ENCODE measurements at regions not wholly inside any gene's neighbourhood (a gene's known extent, or its start where the extent isn't known, plus 50 kb on each side); places are given as distances from the start of the nearest gene placed in this dataset.

GRCh38 chr15:75140080-75140879, 61.4 kb upstream of the C15orf39 start (continued):
- TF ChIP-seq PRDM10 (CRISPR knock-in tag; IDR thresholded peaks at IDR 0.05; ENCODE audit: low read depth) (peak; percentile 71; the same call in 1 of the 2 replicates), ATRX (CRISPR knock-in tag; IDR thresholded peaks at IDR 0.05; ENCODE audit: borderline replicate concordance) (no peak), GTF3A (CRISPR knock-in tag; conservative IDR thresholded peaks at IDR 0.05) (no peak), CREBL2 (CRISPR knock-in tag; IDR thresholded peaks at IDR 0.05; ENCODE audit: borderline replicate concordance) (no peak), ZNF331 (CRISPR knock-in tag; IDR thresholded peaks at IDR 0.05) (peak; percentile 56), IRF1 (CRISPR knock-in tag; IDR thresholded peaks at IDR 0.05; ENCODE audit: low read depth) (no peak), BATF2 (CRISPR knock-in tag; IDR thresholded peaks at IDR 0.05) (no peak), ZBTB34 (CRISPR knock-in tag; IDR thresholded peaks at IDR 0.05) (peak; percentile 91), CBFB (CRISPR knock-in tag; IDR thresholded peaks at IDR 0.05) (0 out of 2 replicates have a peak, but pooled peaks have one; percentile 12), PAX8 (CRISPR knock-in tag; IDR thresholded peaks at IDR 0.05; ENCODE audit: borderline replicate concordance) (no peak), ZNF816 (CRISPR knock-in tag; IDR thresholded peaks at IDR 0.05; ENCODE audit: borderline replicate concordance) (no peak), ZNF335 (CRISPR knock-in tag; IDR thresholded peaks at IDR 0.05) (no peak), NFKBIZ (CRISPR knock-in tag; IDR thresholded peaks at IDR 0.05) (no peak), SOX6 (IDR thresholded peaks at IDR 0.05) (no peak), SOX6 (CRISPR knock-in tag; IDR thresholded peaks at IDR 0.05) (peak; percentile 99), ZIK1 (CRISPR knock-in tag; IDR thresholded peaks at IDR 0.05; ENCODE audit: borderline replicate concordance, low read depth) (no peak), ZNF75D (CRISPR knock-in tag; IDR thresholded peaks at IDR 0.05; ENCODE audit: borderline replicate concordance) (no peak)
- TF ChIP-seq, protein P1, sequence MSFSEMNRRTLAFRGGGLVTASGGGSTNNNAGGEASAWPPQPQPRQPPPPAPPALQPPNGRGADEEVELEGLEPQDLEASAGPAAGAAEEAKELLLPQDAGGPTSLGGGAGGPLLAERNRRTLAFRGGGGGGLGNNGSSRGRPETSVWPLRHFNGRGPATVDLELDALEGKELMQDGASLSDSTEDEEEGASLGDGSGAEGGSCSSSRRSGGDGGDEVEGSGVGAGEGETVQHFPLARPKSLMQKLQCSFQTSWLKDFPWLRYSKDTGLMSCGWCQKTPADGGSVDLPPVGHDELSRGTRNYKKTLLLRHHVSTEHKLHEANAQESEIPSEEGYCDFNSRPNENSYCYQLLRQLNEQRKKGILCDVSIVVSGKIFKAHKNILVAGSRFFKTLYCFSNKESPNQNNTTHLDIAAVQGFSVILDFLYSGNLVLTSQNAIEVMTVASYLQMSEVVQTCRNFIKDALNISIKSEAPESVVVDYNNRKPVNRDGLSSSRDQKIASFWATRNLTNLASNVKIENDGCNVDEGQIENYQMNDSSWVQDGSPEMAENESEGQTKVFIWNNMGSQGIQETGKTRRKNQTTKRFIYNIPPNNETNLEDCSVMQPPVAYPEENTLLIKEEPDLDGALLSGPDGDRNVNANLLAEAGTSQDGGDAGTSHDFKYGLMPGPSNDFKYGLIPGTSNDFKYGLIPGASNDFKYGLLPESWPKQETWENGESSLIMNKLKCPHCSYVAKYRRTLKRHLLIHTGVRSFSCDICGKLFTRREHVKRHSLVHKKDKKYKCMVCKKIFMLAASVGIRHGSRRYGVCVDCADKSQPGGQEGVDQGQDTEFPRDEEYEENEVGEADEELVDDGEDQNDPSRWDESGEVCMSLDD (CRISPR knock-in tag; IDR thresholded peaks at IDR 0.05; ENCODE audit: borderline replicate concordance): peak; percentile 63; the same call in 1 of the 2 replicates

All from HepG2 (cell line).